Muscle of leg (tissue), 3 donors: ENCODE measurements at regions not wholly inside any gene's neighbourhood (a gene's known extent, or its start where the extent isn't known, plus 50 kb on each side); places are given as distances from the start of the nearest gene placed in this dataset.

Experiments used
- DNase-seq: peaks from one replicate; pipeline ENCODE4 v3.0.0; 2013
- H3K27ac ChIP-seq: one replicate; pipeline ENCODE4 v1.5.1; 2013; ENCODE audit warnings: mild to moderate bottlenecking, low read length, control low read depth
- H3K27me3 ChIP-seq: one replicate; pipeline ENCODE4 v1.6.1; 2013; ENCODE audit warnings: low read length; ENCODE audit not compliant: control insufficient read depth, insufficient read depth
- H3K36me3 ChIP-seq: one replicate; pipeline ENCODE4 v1.6.1; 2013; ENCODE audit warnings: low read length; ENCODE audit not compliant: control insufficient read depth, insufficient read depth
- H3K4me1 ChIP-seq: one replicate; pipeline ENCODE4 v1.6.1; 2013; ENCODE audit warnings: low read length; ENCODE audit not compliant: control insufficient read depth, insufficient read depth
- H3K4me3 ChIP-seq: one replicate; pipeline ENCODE4 v1.5.1; 2013; ENCODE audit warnings: low read length, control low read depth
- H3K9me3 ChIP-seq: replicated peaks from 2 replicates; pipeline ENCODE4 v1.6.1; 2013; ENCODE audit warnings: low read depth, low read length; ENCODE audit not compliant: control insufficient read depth
- WGBS: methylation state at CpG from one replicate; pipeline ENCODE4 v1.1.5; 2013; ENCODE audit warnings: missing lambda C conversion rate; ENCODE audit not compliant: insufficient coverage; 5-methylcytosine and 5-hydroxymethylcytosine counted together

GRCh38 chr6:115663681-115664080 lies 397.0 kb downstream of the FRK start:
- no peak for DNase-seq
- Histone ChIP-seq H3K27ac (no peak overlapping the region), H3K4me1 (no peaks in the 10 kb centered on the region), H3K36me3 (no peaks in the 10 kb centered on the region), H3K9me3 (no peaks in the 10 kb centered on the region), H3K4me3 (no peak overlapping the region), H3K27me3 (no peaks in the 10 kb centered on the region)
- 83% methylated on average over 1 of the region's 3 CpGs for WGBS

GRCh38 chr6:115643762-115644161 lies 416.9 kb downstream of the FRK start:
- no peak for DNase-seq
- Histone ChIP-seq H3K4me1 (no peaks in the 10 kb centered on the region), H3K27ac (no peak overlapping the region), H3K27me3 (no peaks in the 10 kb centered on the region), H3K9me3 (no peaks in the 10 kb centered on the region), H3K4me3 (no peak overlapping the region), H3K36me3 (no peaks in the 10 kb centered on the region)
- WGBS, result no CpG with 5 or more reads among the region's 2 CpGs

- H3K36me3 ChIP-seq, result no peaks in the 10 kb centered on the region
- H3K9me3 ChIP-seq, result no peaks in the 10 kb centered on the region
- no peak overlapping the region for H3K4me3 ChIP-seq
- peak; percentile 4 for DNase-seq
- no peaks in the 10 kb centered on the region for H3K27me3 ChIP-seq
- H3K4me1 ChIP-seq, result no peaks in the 10 kb centered on the region
- no peak overlapping the region for H3K27ac ChIP-seq
These were observed 425.8 kb downstream of the FRK start for GRCh38 chr6:115634887-115635286.

- no peaks in the 10 kb centered on the region for H3K36me3 ChIP-seq
- H3K27me3 ChIP-seq, result no peaks in the 10 kb centered on the region
- no peak for DNase-seq
- no peaks in the 10 kb centered on the region for H3K4me1 ChIP-seq
- no CpG with 5 or more reads among the region's 2 CpGs for WGBS
- H3K27ac ChIP-seq, result no peak overlapping the region
- no peaks in the 10 kb centered on the region for H3K9me3 ChIP-seq
- no peak overlapping the region for H3K4me3 ChIP-seq
These were observed 426.6 kb downstream of the FRK start for GRCh38 chr6:115634131-115634530.

- no peak overlapping the region for H3K4me3 ChIP-seq
- no peaks in the 10 kb centered on the region for H3K9me3 ChIP-seq
- H3K4me1 ChIP-seq, result no peaks in the 10 kb centered on the region
- DNase-seq, result no peak
- H3K27me3 ChIP-seq, result no peaks in the 10 kb centered on the region
- H3K36me3 ChIP-seq, result no peaks in the 10 kb centered on the region
- H3K27ac ChIP-seq, result no peak overlapping the region
These were observed 429.7 kb downstream of the FRK start for GRCh38 chr6:115631028-115631427.

- DNase-seq, result no peak
- WGBS, result no CpG with 5 or more reads among the region's 4 CpGs
- H3K4me1 ChIP-seq, result no peaks in the 10 kb centered on the region
These were observed 430.2 kb downstream of the FRK start for GRCh38 chr6:115630424-115631024.

GRCh38 chr6:115629415-115629814 lies 431.3 kb downstream of the FRK start:
- DNase-seq, result no peak
- Histone ChIP-seq H3K4me3 (no peak overlapping the region), H3K9me3 (no peaks in the 10 kb centered on the region), H3K27ac (no peak overlapping the region), H3K4me1 (no peaks in the 10 kb centered on the region), H3K27me3 (no peaks in the 10 kb centered on the region), H3K36me3 (no peaks in the 10 kb centered on the region)
- 83% methylated on average over 1 of the region's 2 CpGs for WGBS

More at GRCh38 chr6:115630424-115631024, 430.2 kb downstream of the FRK start:
- Histone ChIP-seq H3K27me3 (no peaks in the 10 kb centered on the region), H3K4me3 (no peak overlapping the region), H3K36me3 (no peaks in the 10 kb centered on the region), H3K27ac (no peak overlapping the region), H3K9me3 (no peaks in the 10 kb centered on the region)

GRCh38 chr6:115618256-115618655 lies 442.4 kb downstream of the FRK start:
- Histone ChIP-seq H3K27me3 (no peaks in the 10 kb centered on the region), H3K4me3 (no peak overlapping the region), H3K4me1 (no peaks in the 10 kb centered on the region), H3K27ac (no peak overlapping the region), H3K9me3 (no peaks in the 10 kb centered on the region), H3K36me3 (no peaks in the 10 kb centered on the region)
- peak; percentile 3 for DNase-seq
- WGBS, result 65% methylated on average over 2 of the region's 2 CpGs

GRCh38 chr6:115617031-115617430 lies 443.7 kb downstream of the FRK start:
- Histone ChIP-seq H3K4me1 (peaks cover 2% of the 10 kb centered on the region), H3K4me3 (no peak overlapping the region), H3K9me3 (no peaks in the 10 kb centered on the region), H3K36me3 (no peaks in the 10 kb centered on the region), H3K27ac (no peak overlapping the region), H3K27me3 (no peaks in the 10 kb centered on the region)
- no peak for DNase-seq
- no CpG with 5 or more reads among the region's 1 CpG for WGBS

- WGBS, result no CpG with 5 or more reads among the region's 3 CpGs
- Histone ChIP-seq H3K27ac (no peak overlapping the region), H3K9me3 (no peaks in the 10 kb centered on the region), H3K27me3 (no peaks in the 10 kb centered on the region), H3K4me3 (no peak overlapping the region), H3K36me3 (no peaks in the 10 kb centered on the region), H3K4me1 (peaks cover 2% of the 10 kb centered on the region)
- DNase-seq, result peak; percentile 79
These were observed 447.2 kb downstream of the FRK start for GRCh38 chr6:115613488-115613887.

- H3K27me3 ChIP-seq, result no peaks in the 10 kb centered on the region
- peak; percentile 15 for DNase-seq
- no peak overlapping the region for H3K4me3 ChIP-seq
- no peak overlapping the region for H3K27ac ChIP-seq
- no CpG with 5 or more reads among the region's 7 CpGs for WGBS
- no peaks in the 10 kb centered on the region for H3K9me3 ChIP-seq
- no peaks in the 10 kb centered on the region for H3K36me3 ChIP-seq
- peaks cover 2% of the 10 kb centered on the region for H3K4me1 ChIP-seq
These were observed 447.8 kb downstream of the FRK start for GRCh38 chr6:115612796-115613479.
